ENCODE measurements at regions not wholly inside any gene's neighbourhood (a gene's known extent, or its start where the extent isn't known, plus 50 kb on each side); places are given as distances from the start of the nearest gene placed in this dataset.

DNA sequence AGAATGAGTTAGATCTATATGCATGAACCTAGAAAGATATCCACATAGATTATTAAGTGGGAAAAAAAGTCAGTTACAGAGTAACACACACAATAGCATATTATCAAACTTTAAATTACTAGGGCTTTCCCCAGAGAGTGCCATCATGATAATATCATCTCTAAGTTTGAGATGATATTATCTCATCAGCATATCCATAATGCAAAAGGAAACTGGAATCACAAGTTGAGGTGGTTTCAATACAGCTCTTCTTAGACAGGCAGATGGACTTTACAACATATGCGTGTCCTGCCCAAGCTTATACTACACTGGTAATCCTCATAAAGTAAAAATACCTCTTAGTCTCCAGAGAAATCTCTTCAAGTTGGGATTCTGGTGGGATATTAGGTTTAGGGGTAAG lies 236.2 kb upstream of the SERP2 start:
- H3K27me3 Mint-ChIP-seq (ENCODE audit: low read depth in 3 of 3) = peaks cover 0 to 5% (median 0%) of the 10 kb centered on the region in 3 donors
- peaks cover 16 to 20% of the 10 kb centered on the region in 2 donors for H3K4me1 ChIP-seq (ENCODE audit: control insufficient read depth in 1 of 2, insufficient read depth in 2 of 2, low read length in 2 of 2)
- H2AFZ ChIP-seq (ENCODE audit: insufficient read depth, low read depth, low read length, poor library complexity, severe bottlenecking) = no peak overlapping the region
- H3K27ac ChIP-seq (ENCODE audit: low read depth in 1 of 2, low read length in 2 of 2) = no peak overlapping the region
- H3K4me2 ChIP-seq (replicated peaks; ENCODE audit: extremely low read depth, low read length, poor library complexity, severe bottlenecking) = no peak overlapping the region
- no peaks in the 10 kb centered on the region for H3K79me2 ChIP-seq (ENCODE audit: insufficient read depth, low read length)
- H3K9me3 Mint-ChIP-seq = no peaks in the 10 kb centered on the region
- H3K36me3 Mint-ChIP-seq = no peaks in the 10 kb centered on the region
- H3K9me3 ChIP-seq (replicated peaks in 1 of 2; ENCODE audit: control insufficient read depth in 1 of 2, insufficient read depth in 1 of 2, low read length in 2 of 2) = no peaks in the 10 kb centered on the region
- H3K36me3 ChIP-seq (replicated peaks in 1 of 2; ENCODE audit: control insufficient read depth in 1 of 2, insufficient read depth in 2 of 2, low read length in 2 of 2) = no peaks in the 10 kb centered on the region
- H3K4me1 Mint-ChIP-seq = peaks cover 25% of the 10 kb centered on the region
- no peak overlapping the region for H3K4me3 Mint-ChIP-seq
- no peaks in the 10 kb centered on the region for H3K27me3 ChIP-seq (ENCODE audit: control insufficient read depth in 2 of 2, insufficient read depth in 2 of 2, low read length in 2 of 2)
- intact Hi-C loops (cut with micrococcal nuclease) = loop anchor here in 1 of 2 donors (5.0 kb wide), 1 partner anchor 300 kb away; no protein-coding TSS in a partner anchor
- TF ChIP-seq, protein P1, sequence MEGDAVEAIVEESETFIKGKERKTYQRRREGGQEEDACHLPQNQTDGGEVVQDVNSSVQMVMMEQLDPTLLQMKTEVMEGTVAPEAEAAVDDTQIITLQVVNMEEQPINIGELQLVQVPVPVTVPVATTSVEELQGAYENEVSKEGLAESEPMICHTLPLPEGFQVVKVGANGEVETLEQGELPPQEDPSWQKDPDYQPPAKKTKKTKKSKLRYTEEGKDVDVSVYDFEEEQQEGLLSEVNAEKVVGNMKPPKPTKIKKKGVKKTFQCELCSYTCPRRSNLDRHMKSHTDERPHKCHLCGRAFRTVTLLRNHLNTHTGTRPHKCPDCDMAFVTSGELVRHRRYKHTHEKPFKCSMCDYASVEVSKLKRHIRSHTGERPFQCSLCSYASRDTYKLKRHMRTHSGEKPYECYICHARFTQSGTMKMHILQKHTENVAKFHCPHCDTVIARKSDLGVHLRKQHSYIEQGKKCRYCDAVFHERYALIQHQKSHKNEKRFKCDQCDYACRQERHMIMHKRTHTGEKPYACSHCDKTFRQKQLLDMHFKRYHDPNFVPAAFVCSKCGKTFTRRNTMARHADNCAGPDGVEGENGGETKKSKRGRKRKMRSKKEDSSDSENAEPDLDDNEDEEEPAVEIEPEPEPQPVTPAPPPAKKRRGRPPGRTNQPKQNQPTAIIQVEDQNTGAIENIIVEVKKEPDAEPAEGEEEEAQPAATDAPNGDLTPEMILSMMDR (IDR thresholded peaks at IDR 0.05) = no peak
- H3K9ac ChIP-seq (ENCODE audit: insufficient read depth, low read length, poor library complexity, severe bottlenecking) = no peak overlapping the region
- H3K27ac Mint-ChIP-seq = no peak overlapping the region
- H3K4me3 ChIP-seq (replicated peaks in 1 of 3; ENCODE audit: low read depth in 2 of 3, low read length in 3 of 3) = no peak overlapping the region
- WGBS (ENCODE audit: insufficient coverage) = no CpG with 5 or more reads among the region's 1 CpG
- DNase-seq = no peak
- no peaks in the 10 kb centered on the region for H4K20me1 ChIP-seq (ENCODE audit: insufficient read depth, low read length)

DNA sequence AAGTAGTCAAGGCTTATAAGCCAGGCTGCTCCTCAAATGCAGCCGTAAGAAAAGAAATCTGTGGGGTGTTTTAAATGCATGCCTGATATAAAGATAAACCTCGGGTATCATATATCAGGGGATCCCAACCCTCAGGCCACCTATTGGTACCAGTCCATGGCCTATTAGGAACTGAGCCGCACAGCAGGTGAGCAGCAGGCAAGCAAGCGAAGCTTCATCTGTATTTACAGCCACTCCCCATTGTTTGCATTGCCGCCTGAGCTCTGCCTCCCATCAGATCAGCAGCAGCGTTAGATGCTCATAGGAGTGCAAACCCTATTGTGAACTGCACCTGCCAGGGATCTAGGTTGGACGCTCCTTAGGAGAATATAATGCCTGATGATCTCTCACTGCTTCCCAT lies 233.5 kb upstream of the SERP2 start:
- Histone ChIP-seq H4K20me1 (ENCODE audit: insufficient read depth, low read length) (no peaks in the 10 kb centered on the region), H3K4me3 (replicated peaks in 1 of 3; ENCODE audit: low read depth in 2 of 3, low read length in 3 of 3) (no peak overlapping the region), H3K4me1 (ENCODE audit: control insufficient read depth in 1 of 2, insufficient read depth in 2 of 2, low read length in 2 of 2) (peaks cover 13 to 16% of the 10 kb centered on the region in 2 donors), H3K79me2 (ENCODE audit: insufficient read depth, low read length) (no peaks in the 10 kb centered on the region), H2AFZ (ENCODE audit: insufficient read depth, low read depth, low read length, poor library complexity, severe bottlenecking) (no peak overlapping the region), H3K27me3 (ENCODE audit: control insufficient read depth in 2 of 2, insufficient read depth in 2 of 2, low read length in 2 of 2) (no peaks in the 10 kb centered on the region), H3K27ac (ENCODE audit: low read depth in 1 of 2, low read length in 2 of 2) (no peak overlapping the region), H3K9ac (ENCODE audit: insufficient read depth, low read length, poor library complexity, severe bottlenecking) (no peak overlapping the region), H3K36me3 (replicated peaks in 1 of 2; ENCODE audit: control insufficient read depth in 1 of 2, insufficient read depth in 2 of 2, low read length in 2 of 2) (no peaks in the 10 kb centered on the region), H3K9me3 (replicated peaks in 1 of 2; ENCODE audit: control insufficient read depth in 1 of 2, insufficient read depth in 1 of 2, low read length in 2 of 2) (no peaks in the 10 kb centered on the region), H3K4me2 (replicated peaks; ENCODE audit: extremely low read depth, low read length, poor library complexity, severe bottlenecking) (no peak overlapping the region)
- no peaks in the 10 kb centered on the region for H3K9me3 Mint-ChIP-seq
- H3K36me3 Mint-ChIP-seq = no peaks in the 10 kb centered on the region
- intact Hi-C loops (cut with micrococcal nuclease) = loop anchor here in 1 of 2 donors (5.0 kb wide), 3 partner anchors 117 to 297 kb away; no protein-coding TSS in a partner anchor
- no peak overlapping the region for H3K4me3 Mint-ChIP-seq
- 97% methylated on average over 4 of the region's 7 CpGs for WGBS (ENCODE audit: insufficient coverage)
- TF ChIP-seq, protein P1 (IDR thresholded peaks at IDR 0.05) = no peak
- H3K27ac Mint-ChIP-seq = peak overlapping the region in 1 of 7 donors; percentile 54
- peaks cover 20% of the 10 kb centered on the region for H3K4me1 Mint-ChIP-seq
- peaks cover 1 to 4% (median 2%) of the 10 kb centered on the region in 3 donors for H3K27me3 Mint-ChIP-seq (ENCODE audit: low read depth in 3 of 3)
- DNase-seq = no peak
